Kidney epithelial cell (primary cell): ENCODE measurements at regions not wholly inside any gene's neighbourhood (a gene's known extent, or its start where the extent isn't known, plus 50 kb on each side); places are given as distances from the start of the nearest gene placed in this dataset.
A peak's percentile ranks its signal among the peaks of the same experiment; 100 is the strongest.

Source experiments
- DNase-seq: peaks from one replicate; pipeline ENCODE4 v3.0.0-alpha.2; 2010; ENCODE audit warnings: low read depth
- H3K27me3 ChIP-seq: 2 replicates; pipeline ENCODE4 v1.6.0; 2011; ENCODE audit warnings: low read length; ENCODE audit not compliant: control insufficient read depth, insufficient read depth
- H3K36me3 ChIP-seq: 2 replicates; pipeline ENCODE4 v1.5.1; 2011; ENCODE audit warnings: low read length; ENCODE audit not compliant: control insufficient read depth, insufficient read depth
- H3K4me3 ChIP-seq: 2 replicates; pipeline ENCODE4 v1.5.1; 2011; ENCODE audit warnings: low read depth, mild to moderate bottlenecking, control low read depth, low read length
- CTCF ChIP-seq: IDR thresholded peaks from 2 replicates; pipeline ENCODE4 v1.5.1; 2011; ENCODE audit warnings: mild to moderate bottlenecking, moderate library complexity, low read length, control low read depth, inconsistent platforms; ENCODE audit not compliant: insufficient read depth, poor library complexity, severe bottlenecking

- H3K4me3 ChIP-seq: no peak overlapping the region
- H3K36me3 ChIP-seq: no peaks in the 10 kb centered on the region
- no peak for DNase-seq
- no peaks in the 10 kb centered on the region for H3K27me3 ChIP-seq
- TF ChIP-seq CTCF: no peak
These were observed 595.4 kb upstream of the RIOK2 start for GRCh38 chr5:97778451-97778850.

- Histone ChIP-seq H3K27me3 (no peaks in the 10 kb centered on the region), H3K4me3 (no peak overlapping the region), H3K36me3 (no peaks in the 10 kb centered on the region)
- no peak for DNase-seq
- no peak for TF ChIP-seq CTCF
These were observed 605.3 kb upstream of the RIOK2 start for GRCh38 chr5:97788369-97788768.

- TF ChIP-seq CTCF: no peak
- DNase-seq: peak; percentile 7
- Histone ChIP-seq H3K4me3 (no peak overlapping the region), H3K36me3 (no peaks in the 10 kb centered on the region), H3K27me3 (no peaks in the 10 kb centered on the region)
These were observed 615.0 kb upstream of the RIOK2 start for GRCh38 chr5:97797994-97798451.

GRCh38 chr5:97801461-97801860 is 618.4 kb upstream of the RIOK2 start:
- H3K36me3 ChIP-seq: no peaks in the 10 kb centered on the region
- no peaks in the 10 kb centered on the region for H3K27me3 ChIP-seq
- no peak for DNase-seq
- H3K4me3 ChIP-seq: no peak overlapping the region
- no peak for TF ChIP-seq CTCF

- Histone ChIP-seq H3K4me3 (no peak overlapping the region), H3K36me3 (no peaks in the 10 kb centered on the region), H3K27me3 (no peaks in the 10 kb centered on the region)
- TF ChIP-seq CTCF: no peak
- no peak for DNase-seq
These were observed 637.1 kb upstream of the RIOK2 start for GRCh38 chr5:97820138-97820537.

GRCh38 chr5:97832645-97833296 is 649.7 kb upstream of the RIOK2 start:
- Histone ChIP-seq H3K4me3 (no peak overlapping the region), H3K36me3 (no peaks in the 10 kb centered on the region), H3K27me3 (no peaks in the 10 kb centered on the region)
- no peak for TF ChIP-seq CTCF
- DNase-seq: no peak
